ENCODE measurements at regions not wholly inside any gene's neighbourhood (a gene's known extent, or its start where the extent isn't known, plus 50 kb on each side); places are given as distances from the start of the nearest gene placed in this dataset.

GRCh38 chr12:92036061-92036620 lies 109.5 kb downstream of the BTG1 start:
- no peak for FAIRE-seq
- no peak for DNase-seq
- H3K4me1 ChIP-seq = peaks cover 24 to 28% (median 26%) of the 10 kb centered on the region in 3 donors
- H3K27ac ChIP-seq = no peak overlapping the region
- intact Hi-C loops (cut with DNase I) = no loop called here
- no peak for ATAC-seq
- no peak for TF ChIP-seq CTCF (IDR thresholded peaks at IDR 0.05)
- WGBS, 2 donors = 88 to 89% methylated on average over 7 of the region's 7 CpGs
- no peaks in the 10 kb centered on the region for H3K36me3 ChIP-seq
- no peak overlapping the region for H3K4me3 ChIP-seq
- no peaks in the 10 kb centered on the region for H3K9me3 ChIP-seq
- no peaks in the 10 kb centered on the region for H3K27me3 ChIP-seq

- DNase-seq (no peak), ATAC-seq (peak in 1 of 4 donors; percentile 6), FAIRE-seq (no peak)
- H3K36me3 ChIP-seq = no peaks in the 10 kb centered on the region
- WGBS, 2 donors = 57 to 62% methylated on average over 1 of the region's 1 CpG
- no peaks in the 10 kb centered on the region for H3K27me3 ChIP-seq
- H3K27ac ChIP-seq = peak overlapping the region in 3 of 4 donors; percentile 28 to 77 (median 76)
- peak overlapping the region in 2 of 4 donors; percentile 16 to 26 for H3K4me3 ChIP-seq
- H3K9me3 ChIP-seq = no peaks in the 10 kb centered on the region
- peaks cover 24 to 34% (median 33%) of the 10 kb centered on the region in 3 donors for H3K4me1 ChIP-seq
- intact Hi-C loops (cut with DNase I) = no loop called here
- no peak for TF ChIP-seq CTCF (IDR thresholded peaks at IDR 0.05)
Measured at GRCh38 chr12:92035477-92035876, 110.2 kb downstream of the BTG1 start.

- peak; percentile 56 to 70 (median 67) for DNase-seq
- no peak for FAIRE-seq
- Histone ChIP-seq H3K4me1 (peaks cover 24 to 38% (median 38%) of the 10 kb centered on the region in 3 donors), H3K27ac (peak overlapping the region; percentile 28 to 77 (median 62)), H3K27me3 (no peaks in the 10 kb centered on the region), H3K4me3 (peak overlapping the region in 2 of 4 donors; percentile 16 to 26), H3K9me3 (no peaks in the 10 kb centered on the region), H3K36me3 (no peaks in the 10 kb centered on the region)
- TF ChIP-seq CTCF (IDR thresholded peaks at IDR 0.05) = no peak
- ATAC-seq = peak; percentile 73 to 86 (median 83)
- intact Hi-C loops (cut with DNase I) = no loop called here
- 1% methylated on average over 10 of the region's 10 CpGs for WGBS, 2 donors
Measured at GRCh38 chr12:92034858-92035401, 110.7 kb downstream of the BTG1 start.

- Histone ChIP-seq H3K9me3 (no peaks in the 10 kb centered on the region), H3K4me1 (peaks cover 24 to 38% (median 38%) of the 10 kb centered on the region in 3 donors), H3K36me3 (no peaks in the 10 kb centered on the region), H3K27me3 (no peaks in the 10 kb centered on the region), H3K4me3 (no peak overlapping the region), H3K27ac (peak overlapping the region in 3 of 4 donors; percentile 47 to 77 (median 76))
- FAIRE-seq (no peak), DNase-seq (peak in 1 of 6 donors; percentile 16), ATAC-seq (peak; percentile 35 to 51 (median 50))
- no peak for TF ChIP-seq CTCF (IDR thresholded peaks at IDR 0.05)
- intact Hi-C loops (cut with DNase I) = no loop called here
- 33 to 36% methylated on average over 2 of the region's 2 CpGs for WGBS, 2 donors
Measured at GRCh38 chr12:92034083-92034482, 111.6 kb downstream of the BTG1 start.

- TF ChIP-seq CTCF (IDR thresholded peaks at IDR 0.05) = no peak
- Histone ChIP-seq H3K36me3 (no peaks in the 10 kb centered on the region), H3K9me3 (no peaks in the 10 kb centered on the region), H3K27me3 (no peaks in the 10 kb centered on the region), H3K27ac (no peak overlapping the region), H3K4me1 (peaks cover 24 to 38% (median 38%) of the 10 kb centered on the region in 3 donors), H3K4me3 (no peak overlapping the region)
- intact Hi-C loops (cut with DNase I) = no loop called here
- DNase-seq (no peak), ATAC-seq (no peak), FAIRE-seq (no peak)
- WGBS, 2 donors = 49 to 51% methylated on average over 3 of the region's 3 CpGs
Measured at GRCh38 chr12:92032965-92033364, 112.7 kb downstream of the BTG1 start.

Measured in pancreas (tissue), 10 donors.